Trophoblast cell (in vitro differentiated cells and primary cell): ENCODE measurements at regions not wholly inside any gene's neighbourhood (a gene's known extent, or its start where the extent isn't known, plus 50 kb on each side); places are given as distances from the start of the nearest gene placed in this dataset.
A peak's percentile ranks its signal among the peaks of the same experiment; 100 is the strongest.
"Not testable (repeated sequence)": the region's sequence is repeated elsewhere in the genome, so short reads cannot be mapped to it uniquely, and the experiment has no call there.

Experiments used
- DNase-seq, 2 donors: peaks; one replicate each; pipeline ENCODE4 v3.0.0-alpha.2; 2016
- H2AFZ ChIP-seq: 2 replicates; pipeline ENCODE4 v1.6.1; 2013; ENCODE audit warnings: low read length, moderate library complexity, mild to moderate bottlenecking; ENCODE audit not compliant: insufficient read depth, poor library complexity
- H2AK5ac ChIP-seq: 2 replicates; pipeline ENCODE4 v1.6.1; 2013; ENCODE audit warnings: mild to moderate bottlenecking, low read length
- H2BK120ac ChIP-seq: 2 replicates; pipeline ENCODE4 v1.6.1; 2013; ENCODE audit warnings: low read length, mild to moderate bottlenecking, moderate library complexity; ENCODE audit not compliant: insufficient read depth, poor library complexity
- H2BK12ac ChIP-seq: 2 replicates; pipeline ENCODE4 v1.6.1; 2013; ENCODE audit warnings: mild to moderate bottlenecking, low read length, moderate library complexity
- H2BK5ac ChIP-seq: 2 replicates; pipeline ENCODE4 v1.6.1; 2013; ENCODE audit warnings: low read length, low read depth, moderate library complexity, mild to moderate bottlenecking; ENCODE audit not compliant: poor library complexity
- H3K14ac ChIP-seq: 2 replicates; pipeline ENCODE4 v1.6.1; 2013; ENCODE audit warnings: mild to moderate bottlenecking, low read length
- H3K18ac ChIP-seq: 2 replicates; pipeline ENCODE4 v1.6.1; 2013; ENCODE audit warnings: mild to moderate bottlenecking, low read length
- H3K23ac ChIP-seq: 2 replicates; pipeline ENCODE4 v1.6.1; 2013; ENCODE audit warnings: low read length
- H3K27ac ChIP-seq: 2 replicates; pipeline ENCODE4 v1.5.1; 2013; ENCODE audit warnings: low read depth, mild to moderate bottlenecking, inconsistent platforms, low read length, moderate library complexity
- H3K27me3 ChIP-seq: 2 replicates; pipeline ENCODE4 v1.6.1; 2013; ENCODE audit warnings: inconsistent platforms, mild to moderate bottlenecking, low read length, moderate library complexity; ENCODE audit not compliant: insufficient read depth
- H3K36me3 ChIP-seq, 2 experiments: 1 replicate in 1 of 2; 2 replicates in 1 of 2; pipeline ENCODE4 v1.6.1; 2013; ENCODE audit warnings: low read length in 2 of 2, mild to moderate bottlenecking in 2 of 2, moderate library complexity in 1 of 2; ENCODE audit not compliant: insufficient read depth in 2 of 2, control insufficient read depth in 1 of 2
- H3K4ac ChIP-seq: 2 replicates; pipeline ENCODE4 v1.6.1; 2013; ENCODE audit warnings: low read depth, mild to moderate bottlenecking, low read length, moderate library complexity
- H3K4me1 ChIP-seq, 2 experiments: 1 replicate in 1 of 2; 2 replicates in 1 of 2; pipeline ENCODE4 v1.6.1; 2013; ENCODE audit warnings: low read length in 2 of 2, mild to moderate bottlenecking in 2 of 2, moderate library complexity in 1 of 2; ENCODE audit not compliant: insufficient read depth in 2 of 2, control insufficient read depth in 1 of 2
- H3K4me2 ChIP-seq: 2 replicates; pipeline ENCODE4 v1.6.1; 2013; ENCODE audit warnings: inconsistent platforms, mild to moderate bottlenecking, low read length, moderate library complexity
- H3K4me3 ChIP-seq: 2 replicates; pipeline ENCODE4 v1.5.1; 2013; ENCODE audit warnings: mild to moderate bottlenecking, low read depth, low read length, inconsistent platforms
- H3K79me1 ChIP-seq: one replicate; pipeline ENCODE4 v1.6.1; 2013; ENCODE audit warnings: low read length
- H3K79me2 ChIP-seq: 2 replicates; pipeline ENCODE4 v1.6.1; 2013; ENCODE audit warnings: low read length, mild to moderate bottlenecking; ENCODE audit not compliant: control insufficient read depth, insufficient read depth, poor library complexity
- H3K9ac ChIP-seq: 2 replicates; pipeline ENCODE4 v1.6.1; 2013; ENCODE audit warnings: mild to moderate bottlenecking, low read length
- H3K9me3 ChIP-seq: 2 replicates; pipeline ENCODE4 v1.6.1; 2013; ENCODE audit warnings: low read depth, mild to moderate bottlenecking, control low read depth, inconsistent platforms, low read length; ENCODE audit not compliant: insufficient read depth
- H4K12ac ChIP-seq: 2 replicates; pipeline ENCODE4 v1.6.1; 2013; ENCODE audit warnings: low read depth, mild to moderate bottlenecking, low read length, moderate library complexity
- H4K8ac ChIP-seq: 2 replicates; pipeline ENCODE4 v1.6.1; 2013; ENCODE audit warnings: low read depth, mild to moderate bottlenecking, low read length, moderate library complexity
- H4K91ac ChIP-seq: one replicate; pipeline ENCODE4 v1.6.1; 2013; ENCODE audit warnings: low read depth, mild to moderate bottlenecking, low read length, moderate library complexity
- WGBS: extraction: QIAGEN DNeasy Blood & Tissue Kit; methylation state at CpG from one replicate; pipeline ENCODE4 v1.1.7; 2013; ENCODE audit warnings: missing lambda C conversion rate; ENCODE audit not compliant: insufficient read length, insufficient coverage; ENCODE audit errors: extremely low coverage; 5-methylcytosine and 5-hydroxymethylcytosine counted together

GRCh38 chr6:27047725-27048124 lies 199.8 kb upstream of the PRSS16 start:
- H3K4me2 ChIP-seq, H3K14ac ChIP-seq, H2BK120ac ChIP-seq, H3K79me1 ChIP-seq, H3K23ac ChIP-seq, H3K27ac ChIP-seq, H3K4me3 ChIP-seq, H3K27me3 ChIP-seq, H3K9me3 ChIP-seq, H3K4me1 ChIP-seq, H2BK12ac ChIP-seq, H3K4ac ChIP-seq, H4K12ac ChIP-seq, H3K9ac ChIP-seq, H2AK5ac ChIP-seq, H3K18ac ChIP-seq, H2BK5ac ChIP-seq, H4K8ac ChIP-seq, H4K91ac ChIP-seq, H3K79me2 ChIP-seq, H3K36me3 ChIP-seq, H2AFZ ChIP-seq: not testable (repeated sequence)
- DNase-seq = peak in 1 of 2 donors; percentile 25
- WGBS = no CpG with 5 or more reads among the region's 5 CpGs

GRCh38 chr6:27049863-27050781 lies 197.4 kb upstream of the PRSS16 start:
- H3K4ac ChIP-seq = no peak overlapping the region
- H3K9me3 ChIP-seq = peaks cover 3% of the 10 kb centered on the region
- H2BK12ac ChIP-seq = no peak overlapping the region
- no peaks in the 10 kb centered on the region for H3K79me1 ChIP-seq
- peak; percentile 28 for DNase-seq
- no peak overlapping the region for H2BK5ac ChIP-seq
- H3K36me3 ChIP-seq = no peaks in the 10 kb centered on the region
- H3K4me1 ChIP-seq = no peaks in the 10 kb centered on the region
- H3K4me3 ChIP-seq = no peak overlapping the region
- H3K27me3 ChIP-seq = no peaks in the 10 kb centered on the region
- H3K14ac ChIP-seq = no peak overlapping the region
- H3K79me2 ChIP-seq = no peaks in the 10 kb centered on the region
- no peak overlapping the region for H3K27ac ChIP-seq
- H4K91ac ChIP-seq = no peak overlapping the region
- WGBS = no CpG with 5 or more reads among the region's 30 CpGs
- H2AK5ac ChIP-seq = no peak overlapping the region
- H3K4me2 ChIP-seq = no peak overlapping the region
- H3K18ac ChIP-seq = no peak overlapping the region
- no peak overlapping the region for H3K9ac ChIP-seq
- H4K12ac ChIP-seq = no peak overlapping the region
- H4K8ac ChIP-seq = no peak overlapping the region
- H2BK120ac ChIP-seq = no peak overlapping the region
- no peak overlapping the region for H3K23ac ChIP-seq
- no peak overlapping the region for H2AFZ ChIP-seq

- not testable (repeated sequence) for H3K79me1 ChIP-seq, H2BK120ac ChIP-seq, H3K27ac ChIP-seq, H3K27me3 ChIP-seq, H3K9ac ChIP-seq, H2BK12ac ChIP-seq, H3K18ac ChIP-seq, H3K4me2 ChIP-seq, H3K79me2 ChIP-seq, H3K36me3 ChIP-seq, H4K8ac ChIP-seq, H3K23ac ChIP-seq, H2AK5ac ChIP-seq, DNase-seq, H2AFZ ChIP-seq, H3K9me3 ChIP-seq, H3K4ac ChIP-seq, H3K4me3 ChIP-seq, H2BK5ac ChIP-seq, H4K91ac ChIP-seq, H3K4me1 ChIP-seq, H4K12ac ChIP-seq, H3K14ac ChIP-seq
- no CpG with 5 or more reads among the region's 10 CpGs for WGBS
Observed at GRCh38 chr6:27052082-27052730, 195.3 kb upstream of the PRSS16 start.

- Histone ChIP-seq H3K27me3 (no peaks in the 10 kb centered on the region), H3K4me2 (no peak overlapping the region), H3K79me2 (no peaks in the 10 kb centered on the region), H3K27ac (no peak overlapping the region), H3K9me3 (no peaks in the 10 kb centered on the region), H4K91ac (no peak overlapping the region), H3K4me1 (no peaks in the 10 kb centered on the region), H2BK120ac (no peak overlapping the region), H4K12ac (no peak overlapping the region), H2AK5ac (no peak overlapping the region), H3K36me3 (no peaks in the 10 kb centered on the region), H4K8ac (no peak overlapping the region), H2AFZ (no peak overlapping the region), H3K14ac (no peak overlapping the region), H3K9ac (no peak overlapping the region), H2BK5ac (no peak overlapping the region), H3K18ac (no peak overlapping the region), H3K23ac (no peak overlapping the region), H2BK12ac (no peak overlapping the region), H3K79me1 (no peaks in the 10 kb centered on the region), H3K4me3 (no peak overlapping the region), H3K4ac (no peak overlapping the region)
- DNase-seq = no peak
- WGBS = 100% methylated on average over 4 of the region's 5 CpGs
Observed at GRCh38 chr6:27052731-27053082, 194.8 kb upstream of the PRSS16 start.
